Esophagus mucosa (tissue), 1 donor: ENCODE measurements at regions not wholly inside any gene's neighbourhood (a gene's known extent, or its start where the extent isn't known, plus 50 kb on each side); places are given as distances from the start of the nearest gene placed in this dataset.
A peak's percentile ranks its signal among the peaks of the same experiment; 100 is the strongest.
"Not testable (repeated sequence)": the region's sequence is repeated elsewhere in the genome, so short reads cannot be mapped to it uniquely, and the experiment has no call there.

Experiments
- ATAC-seq: fragments of 200-7000 bp; cut with Tn5 transposase; one replicate; pipeline ENCODE4 v1.9.1; 2020
- donor health status: DM: yes; HTN: yes; CAD: no.

- not testable (repeated sequence) for ATAC-seq
Observed at GRCh38 chr5:98393205-98393604, 380.3 kb upstream of the RGMB start.

DNA sequence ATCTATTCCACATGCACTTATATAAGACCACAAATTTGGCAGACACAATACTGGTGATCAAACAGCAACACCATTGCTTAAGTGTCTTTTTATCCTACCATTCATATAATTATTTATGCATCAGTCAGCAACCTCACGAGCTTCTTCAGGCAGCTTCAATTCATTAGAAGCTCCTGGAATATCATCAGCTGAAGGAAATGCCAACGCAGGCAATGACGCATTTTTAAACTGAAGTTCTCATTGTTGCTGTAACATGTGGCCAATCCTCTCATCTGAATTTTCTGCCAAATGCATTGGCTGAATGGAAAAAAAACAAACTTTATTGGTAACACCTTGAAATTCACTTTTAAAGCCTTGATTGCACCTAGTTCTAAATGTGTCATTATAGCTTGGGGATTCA lies 376.4 kb upstream of the RGMB start:
- ATAC-seq: no peak

- no peak for ATAC-seq
Observed at GRCh38 chr5:98398465-98398864, 375.0 kb upstream of the RGMB start.

DNA sequence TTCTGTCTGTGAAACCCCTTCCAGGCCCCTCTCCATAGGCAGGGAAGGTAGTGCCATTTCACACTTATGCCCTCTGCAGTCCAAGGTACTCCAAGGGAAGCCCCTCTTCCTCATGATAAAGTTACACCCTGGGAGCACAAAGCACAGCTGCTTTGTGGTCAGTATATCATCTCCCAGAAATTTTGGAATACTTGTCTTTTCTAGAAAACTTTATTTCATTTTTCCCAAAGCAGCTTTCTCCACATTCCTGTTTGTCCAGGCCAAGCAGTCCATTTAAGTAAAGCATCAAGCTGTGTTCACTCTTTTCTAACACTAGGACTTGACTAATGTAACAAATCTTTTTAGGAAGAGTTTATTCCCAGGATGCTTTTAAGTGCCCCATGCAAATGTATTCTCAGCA lies 371.8 kb upstream of the RGMB start:
- no peak for ATAC-seq

- no peak for ATAC-seq
Observed at GRCh38 chr5:98402130-98402529, 371.3 kb upstream of the RGMB start.

GRCh38 chr5:98403131-98403530 lies 370.3 kb upstream of the RGMB start:
- ATAC-seq: no peak

GRCh38 chr5:98414938-98415337 lies 358.5 kb upstream of the RGMB start:
- ATAC-seq: no peak

- no peak for ATAC-seq
Observed at GRCh38 chr5:98415663-98416062, 357.8 kb upstream of the RGMB start.

DNA sequence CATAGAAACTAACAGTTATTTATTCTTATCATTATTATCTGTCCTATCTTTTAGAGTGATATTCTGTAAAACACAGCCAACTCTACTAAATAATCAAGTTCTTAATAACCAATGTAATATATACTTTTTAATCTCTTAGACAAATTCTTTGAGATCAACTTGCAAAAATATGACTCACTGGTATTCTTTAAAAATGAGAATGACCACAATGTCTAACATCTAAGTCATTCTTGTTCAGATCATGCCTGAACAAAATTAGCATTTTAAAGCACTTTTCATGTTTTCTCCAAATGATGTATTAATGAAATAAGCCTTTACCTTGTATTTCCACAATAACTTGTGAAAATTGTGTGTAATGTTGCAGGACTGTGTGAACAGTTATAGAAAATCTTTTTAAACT lies 356.9 kb upstream of the RGMB start:
- no peak for ATAC-seq

GRCh38 chr5:98419825-98420224 lies 353.6 kb upstream of the RGMB start:
- no peak for ATAC-seq

GRCh38 chr5:98424681-98425450 lies 348.6 kb upstream of the RGMB start:
- no peak for ATAC-seq

- ATAC-seq: no peak
Observed at GRCh38 chr5:98425640-98426039, 347.8 kb upstream of the RGMB start.

DNA sequence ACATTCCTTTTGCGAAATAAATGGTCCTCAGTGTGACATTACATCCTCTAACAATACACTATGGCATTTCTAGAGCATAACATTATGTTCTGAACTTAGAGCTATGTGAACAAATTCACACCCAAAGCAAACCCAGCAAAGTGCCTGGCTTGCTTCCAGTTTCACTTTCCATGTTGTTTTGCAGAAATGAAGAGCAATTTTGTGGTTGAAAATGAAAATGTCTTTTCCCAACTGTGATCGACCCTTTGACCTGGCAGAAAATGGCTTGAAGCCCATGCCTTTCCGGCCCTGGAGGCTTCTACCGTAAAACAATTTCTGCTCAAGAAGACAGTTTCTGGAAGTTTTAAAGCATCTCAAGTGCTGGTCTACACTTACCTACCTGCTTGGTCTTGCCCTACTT lies 344.7 kb upstream of the RGMB start:
- no peak for ATAC-seq

DNA sequence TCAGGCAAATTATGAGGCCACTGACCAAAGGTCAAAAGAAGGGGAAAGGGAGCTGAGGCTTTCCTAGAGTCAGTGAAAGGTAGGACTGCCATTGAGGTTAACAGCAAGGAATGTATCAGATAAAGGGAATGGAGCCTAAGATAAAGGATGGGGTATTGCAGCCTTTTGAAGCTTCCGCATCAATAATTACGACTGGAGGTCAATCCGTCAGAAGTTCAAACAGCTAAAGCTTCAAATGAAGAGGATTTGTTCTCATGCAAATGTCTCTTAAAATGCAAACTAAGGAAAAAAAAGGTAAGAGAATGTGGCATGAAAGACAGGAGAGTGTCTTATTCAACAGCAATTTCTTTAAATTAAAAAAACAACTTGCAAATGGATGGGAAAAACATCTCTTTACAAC lies 341.1 kb upstream of the RGMB start:
- no peak for ATAC-seq

DNA sequence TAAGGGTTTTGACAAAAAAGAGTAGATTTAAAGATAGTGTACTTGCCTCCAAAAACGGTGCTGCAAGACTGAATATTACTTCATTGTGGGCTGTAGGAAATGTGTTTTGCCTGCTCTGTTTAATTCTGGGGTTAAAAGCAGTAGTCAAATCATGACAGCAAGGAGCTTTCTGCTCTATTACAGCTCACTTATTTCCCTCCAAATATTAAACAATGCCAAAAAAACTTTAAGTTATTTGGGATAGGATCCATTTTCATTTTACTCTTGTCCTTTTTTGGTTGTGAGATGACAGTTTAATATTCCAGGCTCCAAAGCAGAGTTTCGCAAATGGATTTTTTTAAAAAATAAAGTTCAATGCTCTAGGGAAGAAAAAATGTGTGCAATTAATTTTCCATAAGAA lies 340.4 kb upstream of the RGMB start:
- no peak for ATAC-seq

DNA sequence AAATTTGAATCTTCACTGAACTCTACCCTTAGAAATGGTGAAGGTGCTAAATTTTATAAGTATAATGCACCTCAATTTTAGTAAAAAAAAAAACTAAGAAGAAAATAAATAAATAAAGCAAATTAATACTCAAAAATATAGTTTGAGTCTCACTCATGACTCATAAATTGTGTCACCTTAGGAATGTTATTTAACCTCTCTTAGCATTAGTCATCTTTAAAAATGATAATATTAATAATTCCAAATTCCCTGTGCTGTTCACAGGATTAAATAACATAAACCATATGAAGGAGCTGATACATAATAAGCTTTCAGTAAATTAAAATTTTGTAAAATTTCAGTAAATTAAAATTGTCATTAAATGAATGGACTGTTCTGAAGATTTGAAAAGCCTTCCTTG lies 339.8 kb upstream of the RGMB start:
- no peak for ATAC-seq

DNA sequence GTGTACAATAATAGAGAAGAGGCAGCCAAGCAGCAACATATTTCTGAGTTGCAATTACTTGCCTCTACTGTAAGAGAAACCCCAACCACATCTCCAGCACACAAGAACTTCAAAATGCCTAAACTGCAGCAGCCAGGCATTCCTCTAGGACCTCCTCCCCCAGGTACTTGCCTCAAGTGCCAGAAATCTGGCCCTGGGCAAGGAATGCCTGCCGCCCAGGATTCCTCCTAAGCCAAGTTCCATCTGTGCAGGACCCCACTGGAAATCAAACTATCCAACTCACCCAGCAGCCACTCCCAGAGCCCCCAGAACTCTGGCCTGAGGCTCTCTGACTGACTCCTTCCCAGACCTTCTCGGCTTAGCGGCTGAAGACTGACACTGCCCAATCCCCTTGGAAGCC lies 336.8 kb upstream of the RGMB start:
- no peak for ATAC-seq

GRCh38 chr5:98442448-98442847 lies 331.0 kb upstream of the RGMB start:
- no peak for ATAC-seq

GRCh38 chr5:98443881-98444280 lies 329.6 kb upstream of the RGMB start:
- ATAC-seq: no peak

DNA sequence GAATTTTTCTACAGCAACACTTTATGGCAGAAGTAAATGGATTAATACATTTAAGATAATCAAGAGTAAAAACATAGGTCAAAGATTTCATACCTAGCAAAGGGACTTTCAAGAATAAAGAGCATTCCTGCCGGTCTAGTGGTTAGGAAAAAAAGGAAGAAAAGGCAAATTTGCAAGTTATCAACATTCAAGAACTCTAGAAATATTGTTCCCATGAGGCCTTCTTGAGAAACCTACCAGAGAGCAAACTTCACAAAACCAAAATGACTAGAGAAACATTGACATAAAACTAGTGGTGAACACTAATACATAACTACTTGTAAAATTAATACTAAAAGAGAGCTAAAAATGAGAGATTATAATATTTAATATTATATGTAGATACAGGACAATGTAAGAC lies 320.2 kb upstream of the RGMB start:
- no peak for ATAC-seq

GRCh38 chr5:98454407-98454806 lies 319.1 kb upstream of the RGMB start:
- no peak for ATAC-seq

GRCh38 chr5:98454904-98455303 lies 318.6 kb upstream of the RGMB start:
- peak; percentile 83 for ATAC-seq

DNA sequence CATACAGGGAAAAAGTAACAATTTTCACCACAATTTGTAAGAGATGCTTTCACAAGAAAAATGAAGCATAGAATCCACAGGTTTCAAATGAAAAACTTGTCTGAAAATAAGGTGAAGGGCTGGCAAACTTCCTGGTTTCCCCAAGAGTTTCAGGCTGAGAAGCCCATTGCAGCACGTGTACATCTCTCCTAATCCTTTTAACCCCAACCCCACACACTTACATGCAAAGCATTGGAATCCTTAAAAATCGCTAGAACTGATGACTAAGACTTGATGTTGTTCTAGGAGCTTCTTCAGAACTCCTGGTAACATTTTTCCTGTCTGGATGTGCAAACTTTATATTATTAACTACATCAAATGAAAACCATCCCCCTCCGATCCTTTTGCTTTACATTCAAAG lies 317.8 kb upstream of the RGMB start:
- no peak for ATAC-seq

DNA sequence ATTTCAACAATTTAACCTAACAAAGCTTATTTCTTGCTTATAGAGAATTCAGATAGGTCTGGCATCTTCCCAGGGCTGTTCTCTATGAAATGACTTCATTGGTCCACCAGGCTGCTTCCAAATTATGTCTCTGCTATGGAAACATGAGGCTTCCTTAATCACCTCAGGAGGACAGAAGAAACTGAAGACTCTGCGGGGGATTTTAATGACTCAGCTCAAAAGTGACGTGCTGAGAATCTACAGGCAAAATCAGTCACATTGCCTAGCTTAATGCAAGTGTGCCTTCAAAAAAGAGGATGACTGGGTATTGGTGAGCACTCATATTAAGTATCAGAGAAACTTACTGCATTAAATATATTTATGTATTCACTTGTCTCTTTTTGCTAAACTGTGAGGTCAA lies 315.5 kb upstream of the RGMB start:
- no peak for ATAC-seq

DNA sequence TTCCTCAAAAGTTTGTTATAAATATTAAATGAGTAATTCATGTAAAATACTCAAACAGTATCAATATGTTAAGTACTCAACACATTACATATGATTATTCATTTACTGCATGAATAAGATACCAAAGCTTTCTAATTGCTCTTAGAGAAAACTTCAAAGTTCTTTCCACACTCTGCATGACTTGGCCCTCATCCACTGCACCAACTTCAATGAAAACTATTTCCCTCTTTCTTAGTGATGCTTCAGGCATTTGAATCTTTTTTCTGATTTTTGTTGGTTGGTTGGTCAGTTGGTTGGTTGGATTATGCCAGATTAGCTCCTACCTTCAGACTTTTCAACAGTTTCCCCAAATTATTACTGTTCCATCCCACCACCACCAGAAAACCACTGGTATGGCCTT lies 314.7 kb upstream of the RGMB start:
- no peak for ATAC-seq
